Activated T-cell treated with anti-CD3 and anti-CD28 coated beads for 24 hours (primary cell): ENCODE measurements at regions not wholly inside any gene's neighbourhood (a gene's known extent, or its start where the extent isn't known, plus 50 kb on each side); places are given as distances from the start of the nearest gene placed in this dataset.
"Not testable (repeated sequence)": the region's sequence is repeated elsewhere in the genome, so short reads cannot be mapped to it uniquely, and the experiment has no call there.

ENCODE experiments used
- DNase-seq: peaks from one replicate; pipeline ENCODE4 v3.0.0-alpha.2; 2020; ENCODE audit warnings: low read depth

- not testable (repeated sequence) for DNase-seq
Observed at GRCh38 chr7:6882321-6882721, 56.2 kb upstream of the CCZ1B start.

GRCh38 chr7:6883756-6884155 lies 57.7 kb upstream of the CCZ1B start:
- not testable (repeated sequence) for DNase-seq

- DNase-seq: no peak
Observed at GRCh38 chr7:6886198-6886597, 60.1 kb upstream of the CCZ1B start.

- DNase-seq: not testable (repeated sequence)
Observed at GRCh38 chr7:6888267-6889045, 62.4 kb upstream of the CCZ1B start.

- DNase-seq: no peak
Observed at GRCh38 chr7:6889252-6889812, 63.3 kb upstream of the CCZ1B start.

GRCh38 chr7:6902097-6902518 lies 76.0 kb upstream of the CCZ1B start:
- DNase-seq: not testable (repeated sequence)

- DNase-seq: not testable (repeated sequence)
Observed at GRCh38 chr7:6903289-6903688, 77.2 kb upstream of the CCZ1B start.

GRCh38 chr7:6903792-6904191 lies 77.7 kb upstream of the CCZ1B start:
- not testable (repeated sequence) for DNase-seq

GRCh38 chr7:6917258-6917657 lies 91.2 kb upstream of the CCZ1B start:
- no peak for DNase-seq

- DNase-seq: not testable (repeated sequence)
Observed at GRCh38 chr7:6919169-6919568, 93.1 kb upstream of the CCZ1B start.

- DNase-seq: not testable (repeated sequence)
Observed at GRCh38 chr7:6924523-6924922, 98.4 kb upstream of the CCZ1B start.

GRCh38 chr7:6926193-6927174 lies 100.4 kb upstream of the CCZ1B start:
- not testable (repeated sequence) for DNase-seq

- not testable (repeated sequence) for DNase-seq
Observed at GRCh38 chr7:6927643-6928042, 101.6 kb upstream of the CCZ1B start.

GRCh38 chr7:6929588-6929987 lies 103.5 kb upstream of the CCZ1B start:
- not testable (repeated sequence) for DNase-seq

- not testable (repeated sequence) for DNase-seq
Observed at GRCh38 chr7:6930081-6930635, 104.1 kb upstream of the CCZ1B start.

- peak; percentile 17 for DNase-seq
Observed at GRCh38 chr7:6930787-6931186, 104.7 kb upstream of the CCZ1B start.

GRCh38 chr7:6931456-6931855 lies 105.4 kb upstream of the CCZ1B start:
- DNase-seq: not testable (repeated sequence)

- DNase-seq: not testable (repeated sequence)
Observed at GRCh38 chr7:6933954-6934632, 108.0 kb upstream of the CCZ1B start.

GRCh38 chr7:6934981-6935380 lies 108.9 kb upstream of the CCZ1B start:
- no peak for DNase-seq

GRCh38 chr7:6936626-6937025 lies 110.6 kb upstream of the CCZ1B start:
- not testable (repeated sequence) for DNase-seq

GRCh38 chr7:6937746-6938145 lies 111.7 kb upstream of the CCZ1B start:
- DNase-seq: not testable (repeated sequence)
